ENCODE measurements at regions not wholly inside any gene's neighbourhood (a gene's known extent, or its start where the extent isn't known, plus 50 kb on each side); places are given as distances from the start of the nearest gene placed in this dataset.

DNA sequence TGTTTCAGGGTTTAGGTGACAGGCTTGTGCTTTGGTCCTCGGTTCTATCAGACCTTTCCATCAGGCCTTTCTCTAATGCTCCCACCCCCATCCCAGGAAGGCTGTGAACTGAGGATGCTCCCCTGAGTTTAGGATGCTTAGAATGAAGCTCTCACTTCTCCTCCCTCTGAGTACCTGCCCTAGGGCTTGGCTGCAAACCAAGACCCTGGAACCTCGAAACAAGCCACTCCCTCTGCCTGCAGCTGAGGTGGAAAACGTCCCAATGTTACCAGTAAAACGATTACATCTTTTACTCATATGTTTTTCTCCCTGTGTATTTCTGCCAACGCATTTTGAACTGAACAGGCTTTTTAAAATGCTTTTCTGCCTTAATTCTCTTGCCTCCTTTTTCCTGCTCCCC lies 54.5 kb upstream of the BMAL1 start:
- no peak overlapping the region for H3K4me3 Mint-ChIP-seq (ENCODE audit: unreplicated experiment)
- no peak overlapping the region for H3K27ac Mint-ChIP-seq (ENCODE audit: unreplicated experiment)
- DNase-seq: no peak
- Histone ChIP-seq H3K36me3 (ENCODE audit: control insufficient read depth, insufficient read depth, low read length) (no peaks in the 10 kb centered on the region), H3K27me3 (replicated peaks; ENCODE audit: control insufficient read depth, insufficient read depth, low read length) (no peaks in the 10 kb centered on the region), H3K9me3 (no peaks in the 10 kb centered on the region), H3K4me1 (no peaks in the 10 kb centered on the region), H3K4me3 (ENCODE audit: low read depth, low read length) (no peak overlapping the region)
- no peaks in the 10 kb centered on the region for H3K36me3 Mint-ChIP-seq (ENCODE audit: insufficient read depth, unreplicated experiment)
- H3K9me3 Mint-ChIP-seq (ENCODE audit: unreplicated experiment): no peaks in the 10 kb centered on the region
- TF ChIP-seq, protein P1, sequence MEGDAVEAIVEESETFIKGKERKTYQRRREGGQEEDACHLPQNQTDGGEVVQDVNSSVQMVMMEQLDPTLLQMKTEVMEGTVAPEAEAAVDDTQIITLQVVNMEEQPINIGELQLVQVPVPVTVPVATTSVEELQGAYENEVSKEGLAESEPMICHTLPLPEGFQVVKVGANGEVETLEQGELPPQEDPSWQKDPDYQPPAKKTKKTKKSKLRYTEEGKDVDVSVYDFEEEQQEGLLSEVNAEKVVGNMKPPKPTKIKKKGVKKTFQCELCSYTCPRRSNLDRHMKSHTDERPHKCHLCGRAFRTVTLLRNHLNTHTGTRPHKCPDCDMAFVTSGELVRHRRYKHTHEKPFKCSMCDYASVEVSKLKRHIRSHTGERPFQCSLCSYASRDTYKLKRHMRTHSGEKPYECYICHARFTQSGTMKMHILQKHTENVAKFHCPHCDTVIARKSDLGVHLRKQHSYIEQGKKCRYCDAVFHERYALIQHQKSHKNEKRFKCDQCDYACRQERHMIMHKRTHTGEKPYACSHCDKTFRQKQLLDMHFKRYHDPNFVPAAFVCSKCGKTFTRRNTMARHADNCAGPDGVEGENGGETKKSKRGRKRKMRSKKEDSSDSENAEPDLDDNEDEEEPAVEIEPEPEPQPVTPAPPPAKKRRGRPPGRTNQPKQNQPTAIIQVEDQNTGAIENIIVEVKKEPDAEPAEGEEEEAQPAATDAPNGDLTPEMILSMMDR (IDR thresholded peaks at IDR 0.05; ENCODE audit: insufficient read depth in 1 of 2, low read depth in 1 of 2, low read length in 1 of 2, severe bottlenecking in 1 of 2, unreplicated experiment in 1 of 2): no peak
- H3K27me3 Mint-ChIP-seq (ENCODE audit: insufficient read depth, unreplicated experiment): peaks cover 3% of the 10 kb centered on the region
- intact Hi-C loops (cut with micrococcal nuclease; ENCODE audit: unreplicated experiment): no loop called here
- BruUV-seq (replicated peaks): no TSS peak
- H3K4me1 Mint-ChIP-seq (ENCODE audit: low read depth, unreplicated experiment): no peaks in the 10 kb centered on the region
- ChIA-PET POLR2A (no interaction called here), CTCF (no interaction called here)

DNA sequence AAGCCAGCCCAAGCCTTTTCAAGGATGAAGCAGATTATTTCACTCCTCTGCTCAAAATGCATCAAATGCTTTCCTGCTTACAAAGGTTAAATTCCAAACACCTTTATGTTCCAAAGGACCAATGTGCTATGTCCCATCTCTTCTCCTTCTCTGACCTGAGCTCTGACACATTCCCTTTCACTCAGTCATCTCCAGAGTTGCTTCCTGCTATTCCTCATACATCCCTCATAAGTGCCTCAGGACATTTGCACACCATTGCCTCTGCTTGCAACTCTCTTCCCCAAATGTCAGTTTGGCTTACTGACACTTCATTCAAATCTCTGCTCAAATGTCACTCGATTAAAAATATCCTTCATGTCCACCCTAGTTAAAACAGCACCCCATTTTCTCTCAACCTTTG lies 53.3 kb upstream of the BMAL1 start:
- H3K36me3 ChIP-seq (ENCODE audit: control insufficient read depth, insufficient read depth, low read length): no peaks in the 10 kb centered on the region
- TF ChIP-seq, protein P1 (IDR thresholded peaks at IDR 0.05; ENCODE audit: insufficient read depth in 1 of 2, low read depth in 1 of 2, low read length in 1 of 2, severe bottlenecking in 1 of 2, unreplicated experiment in 1 of 2): no peak
- H3K27ac Mint-ChIP-seq (ENCODE audit: unreplicated experiment): no peak overlapping the region
- ChIA-PET CTCF (no interaction called here), POLR2A (no interaction called here)
- H3K9me3 Mint-ChIP-seq (ENCODE audit: unreplicated experiment): no peaks in the 10 kb centered on the region
- H3K36me3 Mint-ChIP-seq (ENCODE audit: insufficient read depth, unreplicated experiment): no peaks in the 10 kb centered on the region
- intact Hi-C loops (cut with micrococcal nuclease; ENCODE audit: unreplicated experiment): no loop called here
- no peak overlapping the region for H3K4me3 Mint-ChIP-seq (ENCODE audit: unreplicated experiment)
- no peaks in the 10 kb centered on the region for H3K9me3 ChIP-seq
- H3K4me1 ChIP-seq: no peaks in the 10 kb centered on the region
- H3K4me1 Mint-ChIP-seq (ENCODE audit: low read depth, unreplicated experiment): no peaks in the 10 kb centered on the region
- H3K4me3 ChIP-seq (ENCODE audit: low read depth, low read length): no peak overlapping the region
- H3K27me3 Mint-ChIP-seq (ENCODE audit: insufficient read depth, unreplicated experiment): peaks cover 7% of the 10 kb centered on the region
- DNase-seq: no peak
- no peaks in the 10 kb centered on the region for H3K27me3 ChIP-seq (replicated peaks; ENCODE audit: control insufficient read depth, insufficient read depth, low read length)
- BruUV-seq (replicated peaks): no TSS peak

DNA sequence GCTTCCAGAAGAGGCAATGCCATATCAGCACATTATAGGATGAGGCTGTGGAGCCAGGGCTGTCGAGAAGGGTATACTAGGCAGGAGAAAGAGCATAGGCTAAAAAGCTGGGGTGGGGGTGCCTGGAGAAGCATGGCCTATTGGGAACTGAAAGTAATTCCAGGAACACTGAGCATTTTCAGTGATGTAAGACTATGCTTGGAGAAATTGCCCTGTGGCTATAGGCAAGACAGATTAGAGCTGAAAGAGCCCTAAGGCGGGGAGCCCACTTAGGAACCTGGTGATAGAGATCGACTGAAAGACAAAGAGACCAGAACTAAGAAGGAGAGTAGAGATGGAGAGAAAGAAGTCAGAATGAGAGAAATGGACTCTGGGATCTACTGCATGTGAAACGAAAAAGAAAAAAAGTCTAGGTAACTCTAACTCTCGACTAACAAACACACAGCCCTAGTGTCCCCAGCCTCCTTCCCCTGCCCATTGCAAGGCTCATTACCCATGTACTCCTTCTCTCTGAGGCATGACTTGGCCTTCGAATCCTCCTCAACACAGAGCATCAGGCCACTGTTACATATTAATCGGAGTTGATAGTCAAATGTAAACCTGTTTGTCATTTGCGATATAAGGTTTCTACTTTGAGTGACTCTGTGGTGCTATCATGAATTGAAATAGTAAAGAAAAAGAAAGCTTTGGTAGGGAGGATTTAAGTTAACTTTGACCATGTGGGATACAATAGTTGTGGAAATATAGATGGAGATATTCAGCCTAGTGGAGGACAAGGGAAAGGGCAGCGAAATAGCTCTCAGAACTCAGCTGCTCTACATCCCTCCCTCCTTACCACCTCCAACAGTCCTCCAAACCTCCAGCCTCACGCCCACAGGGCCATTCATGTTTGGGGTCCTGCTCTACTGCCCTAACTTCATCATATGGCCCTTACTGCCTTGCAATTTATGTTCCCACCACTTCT lies 52.3 kb upstream of the BMAL1 start:
- POLR2A ChIA-PET: no interaction called here

More for the DNA sequence above, 52.3 kb upstream of the BMAL1 start:
- TF ChIP-seq, protein P1 (IDR thresholded peaks at IDR 0.05; ENCODE audit: insufficient read depth in 1 of 2, low read depth in 1 of 2, low read length in 1 of 2, severe bottlenecking in 1 of 2, unreplicated experiment in 1 of 2): no peak
- Mint-ChIP-seq H3K9me3 (ENCODE audit: unreplicated experiment) (no peaks in the 10 kb centered on the region), H3K27ac (ENCODE audit: unreplicated experiment) (no peak overlapping the region), H3K27me3 (ENCODE audit: insufficient read depth, unreplicated experiment) (peaks cover 7% of the 10 kb centered on the region), H3K4me1 (ENCODE audit: low read depth, unreplicated experiment) (no peaks in the 10 kb centered on the region), H3K4me3 (ENCODE audit: unreplicated experiment) (no peak overlapping the region), H3K36me3 (ENCODE audit: insufficient read depth, unreplicated experiment) (no peaks in the 10 kb centered on the region)
- Histone ChIP-seq H3K36me3 (ENCODE audit: control insufficient read depth, insufficient read depth, low read length) (no peaks in the 10 kb centered on the region), H3K27me3 (replicated peaks; ENCODE audit: control insufficient read depth, insufficient read depth, low read length) (no peaks in the 10 kb centered on the region), H3K9me3 (no peaks in the 10 kb centered on the region), H3K4me1 (no peaks in the 10 kb centered on the region), H3K4me3 (ENCODE audit: low read depth, low read length) (no peak overlapping the region)
- CTCF ChIA-PET: no interaction called here
- DNase-seq: no peak
- intact Hi-C loops (cut with micrococcal nuclease; ENCODE audit: unreplicated experiment): no loop called here
- BruUV-seq (replicated peaks): no TSS peak
